OCI-LY1 (cell line): ENCODE measurements at regions not wholly inside any gene's neighbourhood (a gene's known extent, or its start where the extent isn't known, plus 50 kb on each side); places are given as distances from the start of the nearest gene placed in this dataset.

Source experiments
- H2AFZ ChIP-seq: fragments of 200-600 bp; sonication (generic), shearing (Covaris generic); 2 replicates; pipeline ENCODE4 v1.6.0; 2014; ENCODE audit warnings: antibody characterized with exemption, mild to moderate bottlenecking, low read length
- H3F3A ChIP-seq: fragments of 200-600 bp; sonication (generic), shearing (Covaris generic); 2 replicates; pipeline ENCODE4 v1.6.0; 2014; ENCODE audit warnings: mild to moderate bottlenecking, antibody characterized with exemption, low read length, moderate library complexity; ENCODE audit not compliant: insufficient read depth
- H3K27ac ChIP-seq: fragments of 200-600 bp; sonication (generic); 2 replicates; pipeline ENCODE4 v1.5.1; 2014; ENCODE audit warnings: low read length, mixed run types, mild to moderate bottlenecking, low read depth; ENCODE audit not compliant: poor library complexity, severe bottlenecking
- H3K27me3 ChIP-seq: fragments of 200-600 bp; sonication (generic); 2 replicates; pipeline ENCODE4 v1.6.0; 2014; ENCODE audit warnings: antibody characterized with exemption, mild to moderate bottlenecking, low read length, moderate library complexity; ENCODE audit not compliant: insufficient read depth
- H3K36me3 ChIP-seq: fragments of 200-600 bp; sonication (generic); 2 replicates; pipeline ENCODE4 v1.6.1; 2014; ENCODE audit warnings: mild to moderate bottlenecking, antibody characterized with exemption, low read length, moderate library complexity, mixed read lengths; ENCODE audit not compliant: insufficient read depth
- H3K4me1 ChIP-seq: fragments of 200-600 bp; sonication (generic); 2 replicates; pipeline ENCODE4 v1.5.1; 2014; ENCODE audit warnings: mild to moderate bottlenecking, low read length, moderate library complexity; ENCODE audit not compliant: insufficient read depth, severe bottlenecking
- H3K4me2 ChIP-seq: fragments of 200-600 bp; sonication (generic), shearing (Covaris generic); 2 replicates; pipeline ENCODE4 v1.6.1; 2014; ENCODE audit warnings: low read length
- H3K4me3 ChIP-seq: fragments of 200-600 bp; sonication (generic); 2 replicates; pipeline ENCODE4 v1.5.1; 2014; ENCODE audit warnings: low read length, low read depth, mild to moderate bottlenecking, mixed read lengths; ENCODE audit not compliant: poor library complexity, severe bottlenecking
- H3K79me2 ChIP-seq: fragments of 200-600 bp; shearing (Covaris generic); 2 replicates; pipeline ENCODE4 v1.6.1; 2016; ENCODE audit warnings: mixed run types, low read length, mixed read lengths; ENCODE audit not compliant: insufficient read depth
- H3K9ac ChIP-seq: fragments of 200-600 bp; sonication (generic), shearing (Covaris generic); 2 replicates; pipeline ENCODE4 v1.6.1; 2014; ENCODE audit warnings: mild to moderate bottlenecking, low read length, mixed read lengths
- H3K9me2 ChIP-seq: fragments of 200-600 bp; sonication (generic), shearing (Covaris generic); 2 replicates; pipeline ENCODE4 v1.6.1; 2014; ENCODE audit warnings: low read depth, mild to moderate bottlenecking, low read length, mixed read lengths
- H3K9me3 ChIP-seq: fragments of 200-600 bp; shearing (Covaris generic); 2 replicates; pipeline ENCODE4 v1.6.1; 2014; ENCODE audit warnings: low read length, mixed read lengths
- H4K20me1 ChIP-seq: fragments of 200-600 bp; sonication (generic), shearing (Covaris generic); 2 replicates; pipeline ENCODE4 v1.6.0; 2016; ENCODE audit warnings: mild to moderate bottlenecking, low read length; ENCODE audit not compliant: insufficient read depth
- EZH2 ChIP-seq: fragments of 200-600 bp; sonication (generic), shearing (Covaris generic); IDR thresholded peaks from 2 replicates; pipeline ENCODE4 v1.8.0; 2017; ENCODE audit warnings: borderline replicate concordance, mixed run types, mild to moderate bottlenecking, antibody characterized with exemption, low read length, moderate library complexity, mixed read lengths
- TF ChIP-seq, protein P1 (sequence below): fragments of 200-600 bp; sonication (generic), shearing (Covaris generic); IDR thresholded peaks from 2 replicates; pipeline ENCODE4 v1.5.1; 2017; ENCODE audit warnings: mild to moderate bottlenecking, antibody characterized with exemption, low read length, moderate library complexity, mixed read lengths

DNA sequence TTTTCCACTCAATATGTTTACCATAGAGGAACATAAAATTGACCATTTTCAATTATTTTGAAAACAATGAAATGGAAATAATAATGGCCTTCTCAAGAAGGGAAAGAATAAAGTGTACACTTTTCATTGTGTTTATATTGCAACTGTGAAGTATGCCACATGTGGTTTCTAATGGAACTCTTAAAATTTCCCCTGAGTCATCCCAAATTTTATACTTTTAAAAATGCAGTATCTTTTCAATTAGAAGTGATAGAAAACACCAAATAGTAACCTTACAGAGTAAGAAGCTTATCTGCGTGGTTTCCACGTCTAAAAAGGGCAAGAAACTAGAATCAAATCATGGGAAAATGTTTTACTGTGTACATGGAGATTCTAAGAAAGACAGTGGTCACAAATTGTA, 70.0 kb downstream of the SCG2 start:
- no peak overlapping the region for H3K27ac ChIP-seq
- no peaks in the 10 kb centered on the region for H3K36me3 ChIP-seq
- H2AFZ ChIP-seq = no peak overlapping the region
- no peaks in the 10 kb centered on the region for H3K4me1 ChIP-seq
- H3K9ac ChIP-seq = no peak overlapping the region
- H3K9me3 ChIP-seq = no peaks in the 10 kb centered on the region
- no peaks in the 10 kb centered on the region for H3F3A ChIP-seq
- no peak overlapping the region for H3K4me3 ChIP-seq
- H3K9me2 ChIP-seq = no peaks in the 10 kb centered on the region
- no peaks in the 10 kb centered on the region for H3K27me3 ChIP-seq
- H4K20me1 ChIP-seq = no peaks in the 10 kb centered on the region
- H3K79me2 ChIP-seq = no peaks in the 10 kb centered on the region
- TF ChIP-seq, protein P1, sequence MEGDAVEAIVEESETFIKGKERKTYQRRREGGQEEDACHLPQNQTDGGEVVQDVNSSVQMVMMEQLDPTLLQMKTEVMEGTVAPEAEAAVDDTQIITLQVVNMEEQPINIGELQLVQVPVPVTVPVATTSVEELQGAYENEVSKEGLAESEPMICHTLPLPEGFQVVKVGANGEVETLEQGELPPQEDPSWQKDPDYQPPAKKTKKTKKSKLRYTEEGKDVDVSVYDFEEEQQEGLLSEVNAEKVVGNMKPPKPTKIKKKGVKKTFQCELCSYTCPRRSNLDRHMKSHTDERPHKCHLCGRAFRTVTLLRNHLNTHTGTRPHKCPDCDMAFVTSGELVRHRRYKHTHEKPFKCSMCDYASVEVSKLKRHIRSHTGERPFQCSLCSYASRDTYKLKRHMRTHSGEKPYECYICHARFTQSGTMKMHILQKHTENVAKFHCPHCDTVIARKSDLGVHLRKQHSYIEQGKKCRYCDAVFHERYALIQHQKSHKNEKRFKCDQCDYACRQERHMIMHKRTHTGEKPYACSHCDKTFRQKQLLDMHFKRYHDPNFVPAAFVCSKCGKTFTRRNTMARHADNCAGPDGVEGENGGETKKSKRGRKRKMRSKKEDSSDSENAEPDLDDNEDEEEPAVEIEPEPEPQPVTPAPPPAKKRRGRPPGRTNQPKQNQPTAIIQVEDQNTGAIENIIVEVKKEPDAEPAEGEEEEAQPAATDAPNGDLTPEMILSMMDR = no peak
- no peak for TF ChIP-seq EZH2
- no peak overlapping the region for H3K4me2 ChIP-seq

DNA sequence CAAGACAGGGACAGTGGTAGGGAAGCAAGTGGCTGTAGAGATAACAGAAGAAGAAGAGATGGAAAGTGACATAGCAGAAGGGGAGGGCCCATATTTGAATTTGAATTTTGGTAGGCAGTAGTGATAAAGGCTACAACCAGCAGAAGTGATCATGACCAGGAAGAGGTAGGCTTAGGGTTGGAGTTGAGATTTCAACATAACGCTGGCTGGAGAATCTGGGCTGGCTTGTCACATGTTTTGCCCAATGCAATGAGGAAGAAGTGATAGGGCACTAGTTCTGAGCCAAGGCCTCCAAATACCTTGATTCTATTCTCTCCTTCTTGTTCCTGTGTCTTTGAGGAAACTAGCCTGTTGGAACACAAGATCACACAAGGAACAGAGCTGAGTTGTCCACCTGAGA, 69.4 kb downstream of the SCG2 start:
- Histone ChIP-seq H3K4me2 (no peak overlapping the region), H3K9me2 (no peaks in the 10 kb centered on the region), H3K9ac (no peak overlapping the region), H3K4me1 (no peaks in the 10 kb centered on the region), H2AFZ (no peak overlapping the region), H3K79me2 (no peaks in the 10 kb centered on the region), H3K4me3 (no peak overlapping the region), H3F3A (no peaks in the 10 kb centered on the region), H4K20me1 (no peaks in the 10 kb centered on the region), H3K9me3 (no peaks in the 10 kb centered on the region), H3K27me3 (no peaks in the 10 kb centered on the region), H3K36me3 (no peaks in the 10 kb centered on the region), H3K27ac (no peak overlapping the region)
- no peak for TF ChIP-seq EZH2
- TF ChIP-seq, protein P1 = no peak

DNA sequence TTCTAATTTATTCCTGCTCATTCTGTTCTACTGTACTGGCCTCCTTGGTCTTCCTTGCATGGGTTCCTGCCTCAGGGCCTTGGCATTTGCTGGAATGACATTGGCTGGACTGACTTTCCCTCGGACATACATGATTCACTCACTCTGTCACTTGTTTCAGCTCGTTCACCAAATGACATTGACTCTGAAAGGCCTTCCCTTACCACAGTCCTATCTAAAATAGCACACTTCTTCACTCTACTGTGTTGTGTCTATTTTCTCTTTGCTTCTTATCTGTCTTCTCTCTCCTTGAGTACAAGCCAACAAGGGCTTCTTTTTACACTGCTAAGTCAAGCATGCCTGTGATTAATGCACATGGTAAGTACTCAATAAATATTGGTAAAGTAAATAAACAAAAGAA, 65.6 kb downstream of the SCG2 start:
- Histone ChIP-seq H3K36me3 (no peaks in the 10 kb centered on the region), H3K9me3 (no peaks in the 10 kb centered on the region), H3K9ac (no peak overlapping the region), H4K20me1 (no peaks in the 10 kb centered on the region), H3K4me1 (no peaks in the 10 kb centered on the region), H3K9me2 (no peaks in the 10 kb centered on the region), H3K79me2 (no peaks in the 10 kb centered on the region), H2AFZ (no peak overlapping the region), H3K27ac (no peak overlapping the region), H3K27me3 (no peaks in the 10 kb centered on the region), H3K4me2 (no peak overlapping the region), H3K4me3 (no peak overlapping the region), H3F3A (no peaks in the 10 kb centered on the region)
- TF ChIP-seq EZH2 = no peak
- TF ChIP-seq, protein P1 = no peak
